ENCODE measurements at regions not wholly inside any gene's neighbourhood (a gene's known extent, or its start where the extent isn't known, plus 50 kb on each side); places are given as distances from the start of the nearest gene placed in this dataset.

DNA sequence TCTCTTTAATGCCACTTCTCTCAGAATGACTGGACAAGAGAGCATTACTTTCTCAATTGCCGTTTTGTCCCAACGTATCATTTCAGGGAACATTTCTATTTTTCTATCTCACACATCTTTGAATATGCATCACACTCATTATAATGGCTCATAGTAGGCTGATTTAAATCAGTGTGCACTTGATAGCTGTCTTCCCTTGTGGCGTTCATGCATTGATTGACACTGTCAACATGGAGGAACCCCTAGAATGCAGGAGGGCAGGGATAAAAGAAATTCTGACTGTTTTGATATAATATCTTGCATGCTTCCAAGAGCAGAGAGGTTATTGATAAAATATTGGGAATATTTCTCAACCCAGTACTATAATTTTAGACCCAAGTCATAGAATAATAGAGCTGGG lies 1528.9 kb upstream of the FLRT2 start:
- in situ Hi-C loops (cut with MboI; ENCODE audit: low pct_ligation_motif_present in 1 of 4, low pct_unique_long_range_greater_than_20kb in 1 of 4, low sequenced_read_pairs in 3 of 4), result no loop called here
- Histone ChIP-seq H3K36me3 (no peaks in the 10 kb centered on the region), H3K27me3 (no peaks in the 10 kb centered on the region), H3K9me3 (no peaks in the 10 kb centered on the region), H3K4me1 (no peaks in the 10 kb centered on the region), H3K27ac (no peak overlapping the region), H3K4me3 (no peak overlapping the region)
- 94% methylated on average over 3 of the region's 3 CpGs for WGBS, 2 donors (ENCODE audit: low coverage in 1 of 2)
- TF ChIP-seq POLR2AphosphoS5 (IDR thresholded peaks at IDR 0.05), result no peak
- no peak for TF ChIP-seq EP300 (IDR thresholded peaks at IDR 0.05; ENCODE audit: low read depth)
- TF ChIP-seq, protein P1, sequence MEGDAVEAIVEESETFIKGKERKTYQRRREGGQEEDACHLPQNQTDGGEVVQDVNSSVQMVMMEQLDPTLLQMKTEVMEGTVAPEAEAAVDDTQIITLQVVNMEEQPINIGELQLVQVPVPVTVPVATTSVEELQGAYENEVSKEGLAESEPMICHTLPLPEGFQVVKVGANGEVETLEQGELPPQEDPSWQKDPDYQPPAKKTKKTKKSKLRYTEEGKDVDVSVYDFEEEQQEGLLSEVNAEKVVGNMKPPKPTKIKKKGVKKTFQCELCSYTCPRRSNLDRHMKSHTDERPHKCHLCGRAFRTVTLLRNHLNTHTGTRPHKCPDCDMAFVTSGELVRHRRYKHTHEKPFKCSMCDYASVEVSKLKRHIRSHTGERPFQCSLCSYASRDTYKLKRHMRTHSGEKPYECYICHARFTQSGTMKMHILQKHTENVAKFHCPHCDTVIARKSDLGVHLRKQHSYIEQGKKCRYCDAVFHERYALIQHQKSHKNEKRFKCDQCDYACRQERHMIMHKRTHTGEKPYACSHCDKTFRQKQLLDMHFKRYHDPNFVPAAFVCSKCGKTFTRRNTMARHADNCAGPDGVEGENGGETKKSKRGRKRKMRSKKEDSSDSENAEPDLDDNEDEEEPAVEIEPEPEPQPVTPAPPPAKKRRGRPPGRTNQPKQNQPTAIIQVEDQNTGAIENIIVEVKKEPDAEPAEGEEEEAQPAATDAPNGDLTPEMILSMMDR (IDR thresholded peaks at IDR 0.05), result no peak
- TF ChIP-seq POLR2A (IDR thresholded peaks at IDR 0.05), result no peak
- no peak for DNase-seq
- intact Hi-C loops (cut with DNase I; ENCODE audit: low total_unique reads), result no loop called here

DNA sequence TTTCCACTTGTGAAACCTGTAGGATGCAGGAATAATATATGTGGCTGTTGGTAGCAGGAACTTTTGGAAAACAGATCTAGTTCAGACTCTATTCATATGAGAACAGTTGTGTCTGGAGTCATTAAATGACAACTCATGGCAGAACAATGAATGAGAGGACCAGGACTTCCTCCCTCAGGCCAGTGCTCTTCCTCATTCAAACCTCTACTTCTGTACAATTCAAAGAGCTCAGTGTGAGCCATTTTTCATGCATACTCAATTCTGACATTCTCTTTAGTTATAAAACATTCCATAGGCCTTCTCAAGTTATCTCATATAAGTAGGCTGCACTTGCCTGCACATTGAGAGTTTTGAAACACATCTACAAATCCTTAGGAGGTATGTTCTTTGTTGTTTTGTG lies 1526.6 kb upstream of the FLRT2 start:
- H3K27me3 ChIP-seq, result no peaks in the 10 kb centered on the region
- H3K27ac ChIP-seq, result no peak overlapping the region
- H3K4me3 ChIP-seq, result no peak overlapping the region
- H3K4me1 ChIP-seq, result no peaks in the 10 kb centered on the region
- H3K36me3 ChIP-seq, result no peaks in the 10 kb centered on the region
- TF ChIP-seq POLR2A (IDR thresholded peaks at IDR 0.05) (no peak), POLR2AphosphoS5 (IDR thresholded peaks at IDR 0.05) (no peak), EP300 (IDR thresholded peaks at IDR 0.05; ENCODE audit: low read depth) (no peak)
- TF ChIP-seq, protein P1 (IDR thresholded peaks at IDR 0.05), result no peak
- no peaks in the 10 kb centered on the region for H3K9me3 ChIP-seq
- in situ Hi-C loops (cut with MboI; ENCODE audit: low pct_ligation_motif_present in 1 of 4, low pct_unique_long_range_greater_than_20kb in 1 of 4, low sequenced_read_pairs in 3 of 4) (no loop called here), intact Hi-C loops (cut with DNase I; ENCODE audit: low total_unique reads) (no loop called here)
- DNase-seq, result no peak

DNA sequence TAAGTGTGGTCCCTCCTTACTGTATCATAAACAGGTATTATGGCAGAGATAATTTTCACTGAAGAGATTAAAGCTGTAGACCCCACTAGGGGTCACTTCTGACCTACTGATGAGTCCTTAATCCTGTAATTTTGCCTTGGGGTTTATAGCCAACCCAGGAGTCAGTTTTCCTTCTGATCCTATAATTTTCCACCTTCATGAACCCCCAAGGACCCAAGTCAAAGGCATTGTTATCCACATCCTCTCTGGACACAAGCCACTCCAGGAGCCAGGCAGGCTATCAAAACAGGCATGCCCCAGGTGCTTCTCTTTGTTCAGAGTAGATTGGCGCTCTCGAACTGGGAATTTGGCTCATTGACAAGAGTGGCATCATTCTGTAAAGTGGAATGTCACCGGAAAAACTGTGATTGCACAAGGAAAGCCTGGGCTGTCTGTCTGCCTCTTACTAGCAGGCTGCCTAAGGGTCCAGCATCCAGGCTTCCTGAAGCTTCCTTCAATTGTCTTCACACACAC lies 1523.2 kb upstream of the FLRT2 start:
- intact Hi-C loops (cut with DNase I; ENCODE audit: low total_unique reads) (no loop called here), in situ Hi-C loops (cut with MboI; ENCODE audit: low pct_ligation_motif_present in 1 of 4, low pct_unique_long_range_greater_than_20kb in 1 of 4, low sequenced_read_pairs in 3 of 4) (no loop called here)
- no peaks in the 10 kb centered on the region for H3K27me3 ChIP-seq
- no peaks in the 10 kb centered on the region for H3K4me1 ChIP-seq
- no peak overlapping the region for H3K4me3 ChIP-seq
- TF ChIP-seq EP300 (IDR thresholded peaks at IDR 0.05; ENCODE audit: low read depth) (no peak), POLR2A (IDR thresholded peaks at IDR 0.05) (no peak), POLR2AphosphoS5 (IDR thresholded peaks at IDR 0.05) (no peak)
- TF ChIP-seq, protein P1 (IDR thresholded peaks at IDR 0.05), result no peak
- no peak overlapping the region for H3K27ac ChIP-seq
- WGBS, 2 donors (ENCODE audit: low coverage in 1 of 2), result 59 to 90% methylated on average over 2 to 3 of the region's 3 CpGs
- no peaks in the 10 kb centered on the region for H3K9me3 ChIP-seq
- H3K36me3 ChIP-seq, result no peaks in the 10 kb centered on the region
- DNase-seq, result no peak

- in situ Hi-C loops (cut with MboI; ENCODE audit: low pct_ligation_motif_present in 1 of 4, low pct_unique_long_range_greater_than_20kb in 1 of 4, low sequenced_read_pairs in 3 of 4), result no loop called here
- 33 to 47% methylated on average over 1 of the region's 1 CpG for WGBS, 2 donors (ENCODE audit: low coverage in 1 of 2)
- Histone ChIP-seq H3K27me3 (no peaks in the 10 kb centered on the region), H3K4me3 (no peak overlapping the region), H3K36me3 (no peaks in the 10 kb centered on the region), H3K27ac (no peak overlapping the region), H3K9me3 (no peaks in the 10 kb centered on the region), H3K4me1 (no peaks in the 10 kb centered on the region)
- TF ChIP-seq EP300 (IDR thresholded peaks at IDR 0.05; ENCODE audit: low read depth), result no peak
- TF ChIP-seq, protein P1 (IDR thresholded peaks at IDR 0.05), result no peak
- no peak for TF ChIP-seq POLR2A (IDR thresholded peaks at IDR 0.05)
- TF ChIP-seq POLR2AphosphoS5 (IDR thresholded peaks at IDR 0.05), result no peak
- DNase-seq, result no peak
- intact Hi-C loops (cut with DNase I; ENCODE audit: low total_unique reads), result no loop called here
Measured at GRCh38 chr14:84013424-84013823, 1516.5 kb upstream of the FLRT2 start.

Measured in transverse colon (tissue), 4 donors.